ENCODE measurements at regions not wholly inside any gene's neighbourhood (a gene's known extent, or its start where the extent isn't known, plus 50 kb on each side); places are given as distances from the start of the nearest gene placed in this dataset.

- no peak overlapping the region for H3K4me2 ChIP-seq (ENCODE audit: low read length)
- CTCF ChIA-PET, result no interaction called here
- no peak overlapping the region for H3K4me3 ChIP-seq (replicated peaks in 1 of 2; ENCODE audit: low read depth in 1 of 2, low read length in 2 of 2)
- no peaks in the 10 kb centered on the region for H3K36me3 ChIP-seq (ENCODE audit: control insufficient read depth in 1 of 2, insufficient read depth in 2 of 2, low read length in 2 of 2)
- BruUV-seq (replicated peaks), result no TSS peak
- no peaks in the 10 kb centered on the region for H3K9me2 ChIP-seq (ENCODE audit: insufficient read depth)
- intact Hi-C loops (cut with micrococcal nuclease), result no loop called here
- RAD21 ChIA-PET (ENCODE audit: low non-redundant PET in 1 of 2, low total read pairs in 2 of 2, uncharacterized antibody in 2 of 2, unreplicated experiment in 2 of 2), result no interaction called here
- POLR2A ChIA-PET, result no interaction called here
- H3K79me2 ChIP-seq (ENCODE audit: insufficient read depth, low read length), result no peaks in the 10 kb centered on the region
- no peaks in the 10 kb centered on the region for H3K9me3 ChIP-seq (ENCODE audit: control insufficient read depth in 1 of 2, insufficient read depth in 1 of 2, low read depth in 1 of 2, low read length in 2 of 2)
- no peak for DNase-seq (ENCODE audit: low read depth, low spot score)
- H3K4me1 ChIP-seq (ENCODE audit: control insufficient read depth in 1 of 2, insufficient read depth in 2 of 2, low read length in 2 of 2), result no peaks in the 10 kb centered on the region
- no peak overlapping the region for H3K27ac ChIP-seq (ENCODE audit: low read depth, low read length)
- no peaks in the 10 kb centered on the region for H3K27me3 ChIP-seq (ENCODE audit: insufficient read depth, low read length)
- no peak overlapping the region for H3K9ac ChIP-seq (ENCODE audit: low read length)
- no peaks in the 10 kb centered on the region for H4K20me1 ChIP-seq (ENCODE audit: insufficient read depth)
- ATAC-seq, result no peak
- no peak for TF ChIP-seq TCF7L2 (IDR thresholded peaks at IDR 0.05; ENCODE audit: borderline replicate concordance, extremely low read depth, insufficient read depth, insufficient read length)
- TF ChIP-seq YY1 (IDR thresholded peaks at IDR 0.05; ENCODE audit: extremely low read depth, insufficient replicate concordance, low read depth, low read length), result no peak
- TF ChIP-seq ZNF274 (IDR thresholded peaks at IDR 0.05; ENCODE audit: low read depth, low read length), result no peak
- TF ChIP-seq, protein P1, sequence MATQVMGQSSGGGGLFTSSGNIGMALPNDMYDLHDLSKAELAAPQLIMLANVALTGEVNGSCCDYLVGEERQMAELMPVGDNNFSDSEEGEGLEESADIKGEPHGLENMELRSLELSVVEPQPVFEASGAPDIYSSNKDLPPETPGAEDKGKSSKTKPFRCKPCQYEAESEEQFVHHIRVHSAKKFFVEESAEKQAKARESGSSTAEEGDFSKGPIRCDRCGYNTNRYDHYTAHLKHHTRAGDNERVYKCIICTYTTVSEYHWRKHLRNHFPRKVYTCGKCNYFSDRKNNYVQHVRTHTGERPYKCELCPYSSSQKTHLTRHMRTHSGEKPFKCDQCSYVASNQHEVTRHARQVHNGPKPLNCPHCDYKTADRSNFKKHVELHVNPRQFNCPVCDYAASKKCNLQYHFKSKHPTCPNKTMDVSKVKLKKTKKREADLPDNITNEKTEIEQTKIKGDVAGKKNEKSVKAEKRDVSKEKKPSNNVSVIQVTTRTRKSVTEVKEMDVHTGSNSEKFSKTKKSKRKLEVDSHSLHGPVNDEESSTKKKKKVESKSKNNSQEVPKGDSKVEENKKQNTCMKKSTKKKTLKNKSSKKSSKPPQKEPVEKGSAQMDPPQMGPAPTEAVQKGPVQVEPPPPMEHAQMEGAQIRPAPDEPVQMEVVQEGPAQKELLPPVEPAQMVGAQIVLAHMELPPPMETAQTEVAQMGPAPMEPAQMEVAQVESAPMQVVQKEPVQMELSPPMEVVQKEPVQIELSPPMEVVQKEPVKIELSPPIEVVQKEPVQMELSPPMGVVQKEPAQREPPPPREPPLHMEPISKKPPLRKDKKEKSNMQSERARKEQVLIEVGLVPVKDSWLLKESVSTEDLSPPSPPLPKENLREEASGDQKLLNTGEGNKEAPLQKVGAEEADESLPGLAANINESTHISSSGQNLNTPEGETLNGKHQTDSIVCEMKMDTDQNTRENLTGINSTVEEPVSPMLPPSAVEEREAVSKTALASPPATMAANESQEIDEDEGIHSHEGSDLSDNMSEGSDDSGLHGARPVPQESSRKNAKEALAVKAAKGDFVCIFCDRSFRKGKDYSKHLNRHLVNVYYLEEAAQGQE (IDR thresholded peaks at IDR 0.05; ENCODE audit: low read depth), result no peak
- no peak for TF ChIP-seq ATF3 (IDR thresholded peaks at IDR 0.05)
- no peak for TF ChIP-seq EGR1 (IDR thresholded peaks at IDR 0.05; ENCODE audit: low read depth)
- TF ChIP-seq, protein P2, sequence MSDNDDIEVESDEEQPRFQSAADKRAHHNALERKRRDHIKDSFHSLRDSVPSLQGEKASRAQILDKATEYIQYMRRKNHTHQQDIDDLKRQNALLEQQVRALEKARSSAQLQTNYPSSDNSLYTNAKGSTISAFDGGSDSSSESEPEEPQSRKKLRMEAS (IDR thresholded peaks at IDR 0.05), result no peak
- no peak for TF ChIP-seq POLR2AphosphoS5 (IDR thresholded peaks at IDR 0.05; ENCODE audit: low read depth, low read length)
- no peak for TF ChIP-seq CBX3 (IDR thresholded peaks at IDR 0.05; ENCODE audit: low read depth)
- TF ChIP-seq, protein P3, sequence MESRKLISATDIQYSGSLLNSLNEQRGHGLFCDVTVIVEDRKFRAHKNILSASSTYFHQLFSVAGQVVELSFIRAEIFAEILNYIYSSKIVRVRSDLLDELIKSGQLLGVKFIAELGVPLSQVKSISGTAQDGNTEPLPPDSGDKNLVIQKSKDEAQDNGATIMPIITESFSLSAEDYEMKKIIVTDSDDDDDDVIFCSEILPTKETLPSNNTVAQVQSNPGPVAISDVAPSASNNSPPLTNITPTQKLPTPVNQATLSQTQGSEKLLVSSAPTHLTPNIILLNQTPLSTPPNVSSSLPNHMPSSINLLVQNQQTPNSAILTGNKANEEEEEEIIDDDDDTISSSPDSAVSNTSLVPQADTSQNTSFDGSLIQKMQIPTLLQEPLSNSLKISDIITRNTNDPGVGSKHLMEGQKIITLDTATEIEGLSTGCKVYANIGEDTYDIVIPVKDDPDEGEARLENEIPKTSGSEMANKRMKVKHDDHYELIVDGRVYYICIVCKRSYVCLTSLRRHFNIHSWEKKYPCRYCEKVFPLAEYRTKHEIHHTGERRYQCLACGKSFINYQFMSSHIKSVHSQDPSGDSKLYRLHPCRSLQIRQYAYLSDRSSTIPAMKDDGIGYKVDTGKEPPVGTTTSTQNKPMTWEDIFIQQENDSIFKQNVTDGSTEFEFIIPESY (IDR thresholded peaks at IDR 0.05; ENCODE audit: extremely low read depth, insufficient replicate concordance, low read length), result no peak
- TF ChIP-seq SRF (IDR thresholded peaks at IDR 0.05; ENCODE audit: low read depth), result no peak
- no peak for TF ChIP-seq JUND (IDR thresholded peaks at IDR 0.05)
- no peak for TF ChIP-seq POLR2A (IDR thresholded peaks at IDR 0.05; ENCODE audit: borderline replicate concordance, extremely low read depth, insufficient read depth, insufficient read length)
- no peak for TF ChIP-seq EZH2 (IDR thresholded peaks at IDR 0.05)
- TF ChIP-seq RAD21 (IDR thresholded peaks at IDR 0.05; ENCODE audit: low read depth), result no peak
- TF ChIP-seq CEBPB (IDR thresholded peaks at IDR 0.05; ENCODE audit: low read depth), result no peak
- no peak for TF ChIP-seq ZFX (IDR thresholded peaks at IDR 0.05)
- no peak for TF ChIP-seq EZH2phosphoT487 (IDR thresholded peaks at IDR 0.05; ENCODE audit: borderline replicate concordance)
- TF ChIP-seq SP1 (IDR thresholded peaks at IDR 0.05; ENCODE audit: low read depth), result no peak
- TF ChIP-seq FOSL1 (IDR thresholded peaks at IDR 0.05; ENCODE audit: low read depth), result no peak
- no peak overlapping the region for H2AFZ ChIP-seq (ENCODE audit: low read depth, low read length, poor library complexity, severe bottlenecking)
Measured at GRCh38 chr6:1163501-1163900, 148.4 kb upstream of the FOXQ1 start.
